Kidney epithelial cell (primary cell): ENCODE measurements at regions not wholly inside any gene's neighbourhood (a gene's known extent, or its start where the extent isn't known, plus 50 kb on each side); places are given as distances from the start of the nearest gene placed in this dataset.

ENCODE experiments used
- DNase-seq: peaks from one replicate; pipeline ENCODE4 v3.0.0-alpha.2; 2010; ENCODE audit warnings: low read depth
- H3K27me3 ChIP-seq: 2 replicates; pipeline ENCODE4 v1.6.0; 2011; ENCODE audit warnings: low read length; ENCODE audit not compliant: control insufficient read depth, insufficient read depth
- H3K36me3 ChIP-seq: 2 replicates; pipeline ENCODE4 v1.5.1; 2011; ENCODE audit warnings: low read length; ENCODE audit not compliant: control insufficient read depth, insufficient read depth
- H3K4me3 ChIP-seq: 2 replicates; pipeline ENCODE4 v1.5.1; 2011; ENCODE audit warnings: low read depth, mild to moderate bottlenecking, control low read depth, low read length
- TF ChIP-seq, protein P1 (sequence below): IDR thresholded peaks from 2 replicates; pipeline ENCODE4 v1.5.1; 2011; ENCODE audit warnings: mild to moderate bottlenecking, moderate library complexity, low read length, control low read depth, inconsistent platforms; ENCODE audit not compliant: insufficient read depth, poor library complexity, severe bottlenecking

DNA sequence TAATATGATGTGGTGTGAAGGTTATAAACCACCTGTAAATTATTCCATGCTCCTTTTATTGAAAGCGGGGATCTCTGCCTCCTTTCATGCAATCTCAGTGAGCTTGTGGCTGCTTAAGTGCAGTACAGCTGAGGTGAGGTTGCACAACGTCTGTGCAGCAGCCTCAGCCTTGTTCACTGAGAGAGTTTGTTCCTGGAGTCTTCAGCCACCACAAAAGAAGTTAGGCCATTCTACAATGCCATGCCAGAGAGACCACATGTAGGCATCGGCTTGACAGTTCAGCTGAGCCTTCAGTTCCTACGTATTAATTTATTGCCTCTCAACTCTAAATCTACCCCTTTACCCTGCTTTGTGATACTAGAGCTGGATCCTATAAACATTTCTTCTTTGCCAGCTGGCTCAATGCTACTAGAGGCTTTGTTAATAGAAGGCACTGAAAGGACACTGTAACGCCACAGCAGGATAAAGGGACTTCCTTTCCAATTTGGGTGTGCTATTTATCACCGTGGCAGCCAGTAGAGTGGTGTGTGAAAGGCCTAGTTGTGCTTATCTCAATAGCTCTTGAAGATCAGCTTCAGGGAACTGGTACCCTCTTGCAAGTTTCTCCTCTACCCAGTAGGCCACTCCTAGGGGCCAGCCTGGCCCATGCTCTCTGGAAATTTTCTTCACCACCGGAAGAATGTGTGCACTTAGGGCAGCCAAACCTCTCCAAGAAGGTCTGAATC, 337.7 kb downstream of the IPO8 start:
- H3K36me3 ChIP-seq, result no peaks in the 10 kb centered on the region
- no peak overlapping the region for H3K4me3 ChIP-seq
- no peaks in the 10 kb centered on the region for H3K27me3 ChIP-seq
- TF ChIP-seq, protein P1, sequence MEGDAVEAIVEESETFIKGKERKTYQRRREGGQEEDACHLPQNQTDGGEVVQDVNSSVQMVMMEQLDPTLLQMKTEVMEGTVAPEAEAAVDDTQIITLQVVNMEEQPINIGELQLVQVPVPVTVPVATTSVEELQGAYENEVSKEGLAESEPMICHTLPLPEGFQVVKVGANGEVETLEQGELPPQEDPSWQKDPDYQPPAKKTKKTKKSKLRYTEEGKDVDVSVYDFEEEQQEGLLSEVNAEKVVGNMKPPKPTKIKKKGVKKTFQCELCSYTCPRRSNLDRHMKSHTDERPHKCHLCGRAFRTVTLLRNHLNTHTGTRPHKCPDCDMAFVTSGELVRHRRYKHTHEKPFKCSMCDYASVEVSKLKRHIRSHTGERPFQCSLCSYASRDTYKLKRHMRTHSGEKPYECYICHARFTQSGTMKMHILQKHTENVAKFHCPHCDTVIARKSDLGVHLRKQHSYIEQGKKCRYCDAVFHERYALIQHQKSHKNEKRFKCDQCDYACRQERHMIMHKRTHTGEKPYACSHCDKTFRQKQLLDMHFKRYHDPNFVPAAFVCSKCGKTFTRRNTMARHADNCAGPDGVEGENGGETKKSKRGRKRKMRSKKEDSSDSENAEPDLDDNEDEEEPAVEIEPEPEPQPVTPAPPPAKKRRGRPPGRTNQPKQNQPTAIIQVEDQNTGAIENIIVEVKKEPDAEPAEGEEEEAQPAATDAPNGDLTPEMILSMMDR, result no peak
- DNase-seq, result no peak

DNA sequence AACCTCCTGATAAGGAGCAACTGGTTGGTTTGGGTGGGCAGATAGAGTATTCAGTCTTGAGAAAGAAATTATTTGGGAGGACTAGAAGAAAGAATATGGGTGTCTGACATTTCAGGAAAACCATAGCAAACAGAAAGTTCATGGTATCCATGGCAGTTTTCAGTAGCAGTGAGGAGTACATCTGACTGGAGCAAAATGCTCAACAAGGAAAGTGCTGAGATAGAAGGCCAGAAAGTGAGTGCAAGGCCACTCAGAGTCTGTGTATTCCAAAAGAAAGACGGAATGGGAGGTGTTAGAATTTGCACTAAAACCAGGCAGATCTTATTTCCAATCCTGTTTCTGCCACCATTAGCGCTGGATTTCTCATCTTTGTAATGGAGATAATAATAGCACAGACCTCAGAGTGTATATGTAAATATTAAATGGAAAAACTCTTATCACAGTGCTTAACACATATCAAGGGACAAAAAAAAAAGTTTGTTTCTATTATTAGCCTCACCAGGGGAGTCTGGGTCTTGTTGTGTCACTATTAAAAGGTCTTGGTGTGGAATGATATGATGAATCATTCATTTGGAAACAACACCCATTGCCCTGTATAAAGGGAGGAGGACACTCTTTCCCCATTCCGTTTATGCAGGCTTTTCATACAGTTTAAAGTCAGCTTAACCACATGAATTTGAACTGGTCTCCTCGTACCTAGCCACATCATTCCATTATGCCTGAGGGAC, 349.8 kb downstream of the IPO8 start:
- TF ChIP-seq, protein P1, result no peak
- no peak for DNase-seq
- Histone ChIP-seq H3K27me3 (no peaks in the 10 kb centered on the region), H3K36me3 (no peaks in the 10 kb centered on the region), H3K4me3 (no peak overlapping the region)

- H3K36me3 ChIP-seq, result no peaks in the 10 kb centered on the region
- TF ChIP-seq, protein P1, result no peak
- no peak overlapping the region for H3K4me3 ChIP-seq
- no peaks in the 10 kb centered on the region for H3K27me3 ChIP-seq
- DNase-seq, result no peak
These were observed 365.1 kb downstream of the IPO8 start for GRCh38 chr12:30330565-30330964.

GRCh38 chr12:30329281-30329680, 366.4 kb downstream of the IPO8 start:
- Histone ChIP-seq H3K36me3 (no peaks in the 10 kb centered on the region), H3K27me3 (no peaks in the 10 kb centered on the region), H3K4me3 (no peak overlapping the region)
- TF ChIP-seq, protein P1, result no peak
- no peak for DNase-seq

- no peaks in the 10 kb centered on the region for H3K36me3 ChIP-seq
- no peak for DNase-seq
- H3K27me3 ChIP-seq, result no peaks in the 10 kb centered on the region
- H3K4me3 ChIP-seq, result no peak overlapping the region
- TF ChIP-seq, protein P1, result no peak
These were observed 372.7 kb downstream of the IPO8 start for GRCh38 chr12:30323008-30323407.

DNA sequence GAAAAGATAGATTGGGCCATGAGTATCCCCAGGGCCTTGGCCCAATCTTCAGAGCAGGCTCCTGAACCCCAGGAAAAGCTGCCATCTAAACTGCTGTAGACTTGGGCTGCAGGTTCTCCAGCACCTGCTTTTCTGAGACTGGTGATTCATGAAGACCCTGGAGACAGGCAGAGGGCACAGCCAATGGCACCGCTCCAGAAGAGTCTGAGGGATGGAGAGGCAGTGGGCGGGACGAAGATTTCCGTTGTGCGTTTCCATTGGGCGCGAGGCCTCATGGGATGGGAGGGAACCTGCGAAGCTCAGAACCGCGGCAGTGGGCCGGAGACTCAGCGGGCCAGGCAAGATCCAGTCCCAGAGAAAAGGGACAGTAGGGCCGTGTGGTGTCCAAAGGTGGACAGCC, 375.1 kb downstream of the IPO8 start:
- no peaks in the 10 kb centered on the region for H3K36me3 ChIP-seq
- no peak overlapping the region for H3K4me3 ChIP-seq
- DNase-seq, result no peak
- TF ChIP-seq, protein P1, result no peak
- H3K27me3 ChIP-seq, result no peaks in the 10 kb centered on the region
